Osteoblast (primary cell): ENCODE measurements at regions not wholly inside any gene's neighbourhood (a gene's known extent, or its start where the extent isn't known, plus 50 kb on each side); places are given as distances from the start of the nearest gene placed in this dataset.

ENCODE experiments used
- DNase-seq: peaks from one replicate; pipeline ENCODE4 v3.0.0; 2011; ENCODE audit warnings: low spot score, mixed read lengths; ENCODE audit not compliant: insufficient read length; ENCODE audit errors: missing footprints
- H2AFZ ChIP-seq: 2 replicates; pipeline ENCODE4 v1.6.0; 2011; ENCODE audit warnings: mild to moderate bottlenecking, low read length
- H3K27ac ChIP-seq: 2 replicates; pipeline ENCODE4 v1.5.1; 2011; ENCODE audit warnings: mild to moderate bottlenecking, low read depth, low read length, moderate library complexity
- H3K27me3 ChIP-seq: 2 replicates; pipeline ENCODE4 v1.6.0; 2012; ENCODE audit warnings: mild to moderate bottlenecking, control low read depth, inconsistent platforms, low read length, moderate library complexity; ENCODE audit not compliant: insufficient read depth
- H3K36me3 ChIP-seq: 2 replicates; pipeline ENCODE4 v1.5.1; 2011; ENCODE audit warnings: mild to moderate bottlenecking, low read length, control low read depth, moderate library complexity; ENCODE audit not compliant: insufficient read depth
- H3K4me1 ChIP-seq: 2 replicates; pipeline ENCODE4 v1.5.1; 2011; ENCODE audit warnings: mild to moderate bottlenecking, low read length, control low read depth, moderate library complexity; ENCODE audit not compliant: insufficient read depth
- H3K4me2 ChIP-seq: 2 replicates; pipeline ENCODE4 v1.6.0; 2011; ENCODE audit warnings: mild to moderate bottlenecking, low read length; ENCODE audit not compliant: insufficient read depth
- H3K4me3 ChIP-seq: fragments of 200-600 bp; sonication (generic); 3 replicates; pipeline ENCODE4 v1.5.1; 2012; ENCODE audit warnings: mild to moderate bottlenecking, low read length, inconsistent platforms; ENCODE audit not compliant: insufficient read depth
- H3K79me2 ChIP-seq: 2 replicates; pipeline ENCODE4 v1.6.0; 2012; ENCODE audit warnings: mild to moderate bottlenecking, low read length, control low read depth, inconsistent platforms; ENCODE audit not compliant: insufficient read depth
- H3K9me3 ChIP-seq: 2 replicates; pipeline ENCODE4 v1.5.1; 2011; ENCODE audit warnings: low read depth, low read length, control low read depth
- H4K20me1 ChIP-seq: 2 replicates; pipeline ENCODE4 v1.6.0; 2012; ENCODE audit warnings: mild to moderate bottlenecking, low read length, control low read depth; ENCODE audit not compliant: insufficient read depth
- TF ChIP-seq, protein P1 (sequence below): IDR thresholded peaks from 2 replicates; pipeline ENCODE4 v1.5.1; 2011; ENCODE audit warnings: mild to moderate bottlenecking, low read depth, low read length, moderate library complexity; ENCODE audit errors: extremely low read depth

DNA sequence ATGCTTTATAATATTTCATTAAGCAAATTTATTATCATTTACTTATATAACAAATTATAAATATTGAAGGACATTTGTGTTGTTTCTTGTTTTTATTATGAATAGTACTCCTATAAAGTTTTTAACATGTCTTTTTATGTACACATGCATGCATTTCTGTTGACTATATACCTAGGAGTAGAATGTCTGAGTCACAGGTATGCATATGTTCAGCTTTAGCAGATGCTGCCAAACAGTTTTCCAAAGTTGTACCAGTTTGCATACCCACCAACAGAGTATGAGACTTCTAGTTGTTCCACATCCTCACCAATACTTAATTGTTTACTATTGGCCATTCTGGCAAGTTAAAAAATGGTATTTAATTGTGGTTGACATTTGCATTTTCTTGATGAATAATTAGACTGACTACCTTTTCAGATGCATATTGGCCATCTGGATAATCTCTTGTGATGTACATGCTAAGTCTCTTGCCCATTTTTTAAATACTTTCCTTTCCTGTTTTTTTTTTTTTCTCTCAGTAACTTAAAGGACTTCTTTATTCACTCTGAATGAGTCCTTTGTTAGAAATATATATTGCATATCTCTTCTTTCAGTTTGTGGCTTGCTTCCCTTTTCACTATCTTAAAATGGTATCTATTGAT lies 132.2 kb upstream of the TRIM2 start:
- TF ChIP-seq, protein P1, sequence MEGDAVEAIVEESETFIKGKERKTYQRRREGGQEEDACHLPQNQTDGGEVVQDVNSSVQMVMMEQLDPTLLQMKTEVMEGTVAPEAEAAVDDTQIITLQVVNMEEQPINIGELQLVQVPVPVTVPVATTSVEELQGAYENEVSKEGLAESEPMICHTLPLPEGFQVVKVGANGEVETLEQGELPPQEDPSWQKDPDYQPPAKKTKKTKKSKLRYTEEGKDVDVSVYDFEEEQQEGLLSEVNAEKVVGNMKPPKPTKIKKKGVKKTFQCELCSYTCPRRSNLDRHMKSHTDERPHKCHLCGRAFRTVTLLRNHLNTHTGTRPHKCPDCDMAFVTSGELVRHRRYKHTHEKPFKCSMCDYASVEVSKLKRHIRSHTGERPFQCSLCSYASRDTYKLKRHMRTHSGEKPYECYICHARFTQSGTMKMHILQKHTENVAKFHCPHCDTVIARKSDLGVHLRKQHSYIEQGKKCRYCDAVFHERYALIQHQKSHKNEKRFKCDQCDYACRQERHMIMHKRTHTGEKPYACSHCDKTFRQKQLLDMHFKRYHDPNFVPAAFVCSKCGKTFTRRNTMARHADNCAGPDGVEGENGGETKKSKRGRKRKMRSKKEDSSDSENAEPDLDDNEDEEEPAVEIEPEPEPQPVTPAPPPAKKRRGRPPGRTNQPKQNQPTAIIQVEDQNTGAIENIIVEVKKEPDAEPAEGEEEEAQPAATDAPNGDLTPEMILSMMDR, result no peak
- H3K27me3 ChIP-seq, result peaks cover 10% of the 10 kb centered on the region
- no peaks in the 10 kb centered on the region for H4K20me1 ChIP-seq
- no peak overlapping the region for H3K4me2 ChIP-seq
- H3K4me3 ChIP-seq, result no peak overlapping the region
- no peaks in the 10 kb centered on the region for H3K9me3 ChIP-seq
- H3K36me3 ChIP-seq, result no peaks in the 10 kb centered on the region
- H2AFZ ChIP-seq, result no peak overlapping the region
- DNase-seq, result no peak
- H3K79me2 ChIP-seq, result no peaks in the 10 kb centered on the region
- H3K27ac ChIP-seq, result no peak overlapping the region
- H3K4me1 ChIP-seq, result no peaks in the 10 kb centered on the region

DNA sequence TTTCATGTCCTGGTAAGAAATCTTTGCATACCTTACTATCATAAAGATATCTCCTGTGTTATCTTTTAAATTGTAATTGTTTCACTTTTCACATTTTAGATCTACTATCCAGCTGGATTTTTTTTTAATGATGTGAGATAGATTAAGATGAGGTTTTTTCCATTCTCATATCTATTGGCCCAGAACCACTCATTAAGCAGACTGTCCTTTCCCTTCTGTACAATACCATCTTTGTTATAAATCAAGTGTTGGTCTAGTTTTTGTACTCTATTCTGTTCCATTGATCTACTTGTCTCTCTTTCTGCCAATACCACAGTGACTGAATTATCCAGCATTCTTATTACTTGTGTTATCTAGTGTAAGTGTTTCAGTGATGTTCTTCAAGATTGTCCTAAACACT lies 131.6 kb upstream of the TRIM2 start:
- H3K4me2 ChIP-seq, result no peak overlapping the region
- H3K36me3 ChIP-seq, result no peaks in the 10 kb centered on the region
- H2AFZ ChIP-seq, result no peak overlapping the region
- no peak overlapping the region for H3K4me3 ChIP-seq
- no peak overlapping the region for H3K27ac ChIP-seq
- H4K20me1 ChIP-seq, result no peaks in the 10 kb centered on the region
- H3K9me3 ChIP-seq, result no peaks in the 10 kb centered on the region
- no peak for DNase-seq
- TF ChIP-seq, protein P1, result no peak
- H3K79me2 ChIP-seq, result no peaks in the 10 kb centered on the region
- H3K4me1 ChIP-seq, result no peaks in the 10 kb centered on the region
- peaks cover 10% of the 10 kb centered on the region for H3K27me3 ChIP-seq

DNA sequence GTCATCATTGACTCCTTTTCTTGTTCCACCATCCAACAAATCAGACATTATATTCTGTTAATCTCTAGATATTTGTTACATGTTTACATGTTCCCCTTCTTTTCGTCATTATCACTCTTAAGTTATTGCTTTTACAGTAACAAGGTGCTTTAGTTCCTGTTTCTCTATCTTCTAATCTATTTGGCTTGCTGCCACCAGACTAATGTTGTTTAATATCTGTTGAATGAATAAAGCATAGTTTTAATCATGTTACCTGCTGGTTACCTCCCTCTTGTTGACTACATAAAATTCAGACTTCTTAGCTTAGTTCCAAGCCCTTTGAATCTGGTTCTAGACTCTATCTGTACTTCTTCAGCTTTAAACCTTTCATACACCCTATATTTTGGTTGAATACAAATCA lies 129.8 kb upstream of the TRIM2 start:
- Histone ChIP-seq H3K27ac (no peak overlapping the region), H3K27me3 (peaks cover 22% of the 10 kb centered on the region), H3K9me3 (no peaks in the 10 kb centered on the region), H3K36me3 (no peaks in the 10 kb centered on the region), H3K79me2 (no peaks in the 10 kb centered on the region), H3K4me2 (no peak overlapping the region), H2AFZ (no peak overlapping the region), H4K20me1 (no peaks in the 10 kb centered on the region), H3K4me3 (no peak overlapping the region), H3K4me1 (no peaks in the 10 kb centered on the region)
- DNase-seq, result no peak
- TF ChIP-seq, protein P1, result no peak

DNA sequence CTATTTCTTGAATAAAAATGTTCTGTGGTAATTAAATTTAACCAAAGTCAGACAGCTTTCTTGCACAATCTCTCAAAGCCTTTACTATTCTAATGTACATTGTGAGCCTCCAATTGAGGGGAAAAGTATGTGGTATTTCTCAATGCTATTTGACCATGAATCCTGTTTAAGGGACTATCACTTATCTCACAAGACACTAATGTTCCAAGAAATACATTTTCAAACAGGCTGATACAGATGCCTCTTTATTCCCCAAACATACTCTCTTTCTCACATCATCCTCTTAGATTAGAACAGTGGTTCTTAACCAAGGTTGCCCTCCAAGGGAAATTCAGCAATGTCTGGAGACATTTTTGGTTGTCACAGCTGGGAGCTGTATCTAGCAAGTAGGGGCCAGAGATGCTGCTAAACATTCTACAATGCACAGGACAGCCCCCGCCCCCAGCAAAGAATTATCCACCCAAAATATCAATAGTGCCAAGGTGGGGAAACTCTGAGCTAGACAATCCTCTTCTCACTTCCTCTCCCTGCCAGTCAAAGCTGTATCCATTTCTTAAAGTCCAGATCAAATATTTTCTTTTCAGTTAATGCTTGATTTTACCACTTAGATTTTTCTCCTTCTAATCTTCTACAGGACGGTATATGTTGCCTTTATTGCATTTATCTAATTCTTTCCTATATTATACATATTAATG lies 129.2 kb upstream of the TRIM2 start:
- no peaks in the 10 kb centered on the region for H3K36me3 ChIP-seq
- no peak overlapping the region for H3K27ac ChIP-seq
- no peaks in the 10 kb centered on the region for H4K20me1 ChIP-seq
- TF ChIP-seq, protein P1, result no peak
- no peaks in the 10 kb centered on the region for H3K9me3 ChIP-seq
- peaks cover 22% of the 10 kb centered on the region for H3K27me3 ChIP-seq
- H3K4me1 ChIP-seq, result no peaks in the 10 kb centered on the region
- H3K4me3 ChIP-seq, result no peak overlapping the region
- H2AFZ ChIP-seq, result no peak overlapping the region
- H3K79me2 ChIP-seq, result no peaks in the 10 kb centered on the region
- DNase-seq, result no peak
- no peak overlapping the region for H3K4me2 ChIP-seq
